ENCODE measurements at regions not wholly inside any gene's neighbourhood (a gene's known extent, or its start where the extent isn't known, plus 50 kb on each side); places are given as distances from the start of the nearest gene placed in this dataset.

DNA sequence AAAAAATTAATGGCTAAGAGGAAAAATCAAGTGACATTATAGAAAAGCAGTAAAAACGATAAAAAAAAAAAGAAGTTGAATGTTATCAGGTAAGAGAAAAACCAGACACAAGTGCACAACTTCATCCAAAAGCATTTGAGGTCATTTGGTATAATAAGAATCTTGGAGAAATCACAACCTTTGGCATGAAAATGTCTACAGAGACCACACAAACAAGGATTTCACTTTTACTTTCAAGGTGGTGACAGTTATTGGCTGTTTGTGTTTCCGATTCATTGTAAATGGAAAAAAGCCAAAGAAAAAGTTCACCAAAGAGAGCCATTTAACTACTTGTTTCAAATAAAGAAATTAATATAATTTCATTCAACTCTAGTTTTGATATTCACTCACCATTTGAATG is 1193.5 kb downstream of the PCDH9 start:
- Histone ChIP-seq H3K4me2 (ENCODE audit: insufficient read depth, insufficient read length, low read length) (no peak overlapping the region), H2AK5ac (ENCODE audit: insufficient read length, low read length) (no peak overlapping the region), H2BK15ac (ENCODE audit: low read depth, low read length) (no peak overlapping the region), H3K23me2 (ENCODE audit: insufficient read length, low read depth, low read length, poor library complexity, severe bottlenecking) (no peaks in the 10 kb centered on the region), H3K27me3 (ENCODE audit: insufficient read depth, low read length) (no peaks in the 10 kb centered on the region), H3K27ac (ENCODE audit: insufficient read length, low read depth, low read length) (no peak overlapping the region), H2BK5ac (ENCODE audit: insufficient read length, low read length) (no peak overlapping the region), H3K23ac (ENCODE audit: insufficient read length, low read depth, low read length) (no peak overlapping the region), H3K18ac (ENCODE audit: insufficient read length, low read depth, low read length) (no peak overlapping the region), H3K56ac (ENCODE audit: insufficient read length, low read depth, low read length) (no peak overlapping the region), H3K9me3 (ENCODE audit: control insufficient read depth, low read depth, low read length) (no peaks in the 10 kb centered on the region), H4K91ac (ENCODE audit: insufficient read length, low read depth, low read length) (no peak overlapping the region), H4K8ac (replicated peaks; ENCODE audit: insufficient read length, low read depth, low read length) (no peak overlapping the region), H3K79me1 (ENCODE audit: insufficient read depth, low read depth, low read length, poor library complexity, severe bottlenecking) (no peaks in the 10 kb centered on the region), H3K4ac (ENCODE audit: low read depth, low read length) (no peak overlapping the region), H4K20me1 (ENCODE audit: control insufficient read depth, insufficient read depth, insufficient read length) (no peaks in the 10 kb centered on the region), H3T11ph (ENCODE audit: low read length) (no peak overlapping the region), H3K9ac (ENCODE audit: extremely low read depth, insufficient read length, low read length) (no peak overlapping the region), H3K14ac (ENCODE audit: insufficient read depth, low read length) (no peak overlapping the region), H4K5ac (ENCODE audit: insufficient read length, low read depth, low read length) (no peak overlapping the region), H2AFZ (ENCODE audit: low read length) (no peak overlapping the region), H3K79me2 (ENCODE audit: insufficient read depth, low read length) (no peaks in the 10 kb centered on the region), H2BK120ac (ENCODE audit: low read depth, low read length, poor library complexity, severe bottlenecking) (no peak overlapping the region), H2BK12ac (ENCODE audit: insufficient read length, low read depth, low read length) (no peak overlapping the region), H3K4me1 (ENCODE audit: insufficient read depth, low read length) (no peaks in the 10 kb centered on the region; the same call in 1 of the 2 replicates), H2BK20ac (ENCODE audit: low read depth, low read length, poor library complexity, severe bottlenecking) (no peak overlapping the region)
- peaks cover 22 to 23% of the 10 kb centered on the region in 2 experiments for H3K4me1 Mint-ChIP-seq
- no peaks in the 10 kb centered on the region for H3K9me3 Mint-ChIP-seq
- no peaks in the 10 kb centered on the region for H3K36me3 Mint-ChIP-seq (ENCODE audit: insufficient read depth in 1 of 3, low read depth in 3 of 3)
- no peak overlapping the region for H3K4me3 Mint-ChIP-seq
- H3K27ac Mint-ChIP-seq = no peak overlapping the region
- no CpG with 5 or more reads among the region's 2 CpGs for WGBS (ENCODE audit: extremely low coverage, insufficient read length, low lambda C conversion rate)
- H3K27me3 Mint-ChIP-seq (ENCODE audit: low read depth) = no peaks in the 10 kb centered on the region; the same call in 1 of the 2 replicates
- TF ChIP-seq, protein P1, sequence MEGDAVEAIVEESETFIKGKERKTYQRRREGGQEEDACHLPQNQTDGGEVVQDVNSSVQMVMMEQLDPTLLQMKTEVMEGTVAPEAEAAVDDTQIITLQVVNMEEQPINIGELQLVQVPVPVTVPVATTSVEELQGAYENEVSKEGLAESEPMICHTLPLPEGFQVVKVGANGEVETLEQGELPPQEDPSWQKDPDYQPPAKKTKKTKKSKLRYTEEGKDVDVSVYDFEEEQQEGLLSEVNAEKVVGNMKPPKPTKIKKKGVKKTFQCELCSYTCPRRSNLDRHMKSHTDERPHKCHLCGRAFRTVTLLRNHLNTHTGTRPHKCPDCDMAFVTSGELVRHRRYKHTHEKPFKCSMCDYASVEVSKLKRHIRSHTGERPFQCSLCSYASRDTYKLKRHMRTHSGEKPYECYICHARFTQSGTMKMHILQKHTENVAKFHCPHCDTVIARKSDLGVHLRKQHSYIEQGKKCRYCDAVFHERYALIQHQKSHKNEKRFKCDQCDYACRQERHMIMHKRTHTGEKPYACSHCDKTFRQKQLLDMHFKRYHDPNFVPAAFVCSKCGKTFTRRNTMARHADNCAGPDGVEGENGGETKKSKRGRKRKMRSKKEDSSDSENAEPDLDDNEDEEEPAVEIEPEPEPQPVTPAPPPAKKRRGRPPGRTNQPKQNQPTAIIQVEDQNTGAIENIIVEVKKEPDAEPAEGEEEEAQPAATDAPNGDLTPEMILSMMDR (conservative IDR thresholded peaks at IDR 0.05) = no peak
- no peak for DNase-seq
